ENCODE measurements at regions not wholly inside any gene's neighbourhood (a gene's known extent, or its start where the extent isn't known, plus 50 kb on each side); places are given as distances from the start of the nearest gene placed in this dataset.
"Not testable (repeated sequence)": the region's sequence is repeated elsewhere in the genome, so short reads cannot be mapped to it uniquely, and the experiment has no call there.

DNA sequence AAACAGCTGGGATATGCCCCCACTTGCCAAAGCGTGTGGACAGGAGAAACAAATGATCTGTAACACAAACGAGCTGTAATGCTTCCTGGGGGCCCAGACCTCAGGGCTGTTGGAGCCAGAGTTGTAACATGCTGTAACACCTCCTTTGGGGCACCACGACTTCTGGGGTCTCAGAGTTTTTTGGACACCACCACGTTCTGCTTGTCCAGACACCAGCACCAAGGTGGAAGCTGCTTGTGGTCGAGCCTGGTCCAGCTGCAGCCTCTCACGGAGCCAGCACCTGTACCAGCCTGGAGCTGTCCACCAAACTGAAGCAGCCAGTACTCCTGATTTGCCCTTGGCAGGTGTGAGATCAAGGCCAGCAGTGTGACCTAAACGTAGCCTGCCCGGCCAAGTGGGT is 879.4 kb downstream of the SLC6A15 start:
- no peak for DNase-seq (ENCODE audit: low spot score, unreplicated experiment)
- no peak for TF ChIP-seq CTCF (IDR thresholded peaks at IDR 0.05; ENCODE audit: unreplicated experiment)
- peaks cover 4% of the 10 kb centered on the region for H3K4me1 Mint-ChIP-seq (ENCODE audit: low read depth)
- H3K9me3 Mint-ChIP-seq (ENCODE audit: low read depth), result peaks cover 7% of the 10 kb centered on the region
- no peak overlapping the region for H3K4me3 Mint-ChIP-seq (ENCODE audit: low read depth)
- no peak overlapping the region for H3K27ac Mint-ChIP-seq
- H3K27me3 Mint-ChIP-seq, result peaks cover 13% of the 10 kb centered on the region
- H3K36me3 Mint-ChIP-seq (ENCODE audit: insufficient read depth), result no peaks in the 10 kb centered on the region

DNA sequence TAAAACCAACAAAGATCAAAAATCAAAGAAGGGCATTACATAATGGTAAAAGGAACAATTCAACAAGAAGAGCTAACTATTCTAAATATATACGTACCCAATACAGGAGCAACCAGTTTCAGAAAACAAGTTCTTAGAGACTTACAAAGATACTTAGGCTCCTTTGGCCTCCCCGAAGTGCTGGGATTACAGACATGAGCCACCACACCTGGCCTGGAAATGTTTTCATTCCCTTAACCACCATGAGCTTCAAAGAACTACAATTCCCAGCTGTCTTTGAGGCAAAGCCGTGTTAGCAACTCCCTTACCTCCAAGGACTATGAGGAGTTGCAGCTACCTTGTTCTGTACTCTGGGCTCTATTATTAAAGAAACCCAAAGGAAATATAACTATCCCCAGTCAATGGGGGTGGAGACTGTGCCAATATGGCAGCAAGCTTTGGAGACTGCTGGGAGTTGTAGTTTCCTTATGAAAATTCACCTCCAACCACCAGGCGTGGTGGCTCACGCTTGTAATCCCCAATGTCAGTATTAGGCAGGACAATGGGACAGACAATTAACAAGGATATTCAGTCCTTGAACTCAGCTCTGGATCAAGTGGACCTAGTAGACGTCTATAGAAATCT is 893.9 kb downstream of the SLC6A15 start:
- H3K27me3 Mint-ChIP-seq; H3K4me1 Mint-ChIP-seq (ENCODE audit: low read depth); DNase-seq (ENCODE audit: low spot score, unreplicated experiment); H3K36me3 Mint-ChIP-seq (ENCODE audit: insufficient read depth); H3K4me3 Mint-ChIP-seq (ENCODE audit: low read depth); H3K27ac Mint-ChIP-seq: not testable (repeated sequence)
- H3K9me3 Mint-ChIP-seq (ENCODE audit: low read depth), result peaks cover 29% of the 10 kb centered on the region

DNA sequence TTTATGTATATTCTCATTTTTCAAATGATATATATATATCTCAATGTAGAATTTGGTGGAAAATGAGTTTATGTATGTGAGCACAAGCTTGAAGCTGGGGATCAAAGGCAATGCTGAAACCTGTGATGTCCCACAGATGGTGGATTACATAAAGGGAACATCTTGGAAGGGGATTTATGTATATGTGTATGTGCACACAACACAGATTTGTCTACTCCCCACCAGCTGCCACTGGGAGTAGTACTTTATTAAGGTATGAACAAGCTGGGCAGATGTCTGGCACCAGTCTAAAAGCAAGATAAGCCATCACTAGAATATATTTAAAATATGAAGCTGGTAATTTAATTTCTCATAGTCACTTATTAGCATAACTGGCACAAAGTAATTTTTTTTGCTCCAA is 895.6 kb downstream of the SLC6A15 start:
- Mint-ChIP-seq H3K36me3 (ENCODE audit: insufficient read depth) (peaks cover 2% of the 10 kb centered on the region), H3K4me1 (ENCODE audit: low read depth) (no peaks in the 10 kb centered on the region), H3K27ac (no peak overlapping the region), H3K9me3 (ENCODE audit: low read depth) (peaks cover 30% of the 10 kb centered on the region), H3K4me3 (ENCODE audit: low read depth) (no peak overlapping the region), H3K27me3 (no peaks in the 10 kb centered on the region)
- DNase-seq (ENCODE audit: low spot score, unreplicated experiment), result no peak
- no peak for TF ChIP-seq CTCF (IDR thresholded peaks at IDR 0.05; ENCODE audit: unreplicated experiment)

- Mint-ChIP-seq H3K36me3 (ENCODE audit: insufficient read depth) (no peaks in the 10 kb centered on the region), H3K27me3 (no peaks in the 10 kb centered on the region), H3K4me1 (ENCODE audit: low read depth) (no peaks in the 10 kb centered on the region), H3K4me3 (ENCODE audit: low read depth) (no peak overlapping the region), H3K9me3 (ENCODE audit: low read depth) (no peaks in the 10 kb centered on the region), H3K27ac (no peak overlapping the region)
- no peak for TF ChIP-seq CTCF (IDR thresholded peaks at IDR 0.05; ENCODE audit: unreplicated experiment)
- no peak for DNase-seq (ENCODE audit: low spot score, unreplicated experiment)
These were observed 915.2 kb downstream of the SLC6A15 start for GRCh38 chr12:83997423-83997822.

GRCh38 chr12:83996671-83997070 is 915.9 kb downstream of the SLC6A15 start:
- no peak for TF ChIP-seq CTCF (IDR thresholded peaks at IDR 0.05; ENCODE audit: unreplicated experiment)
- H3K9me3 Mint-ChIP-seq (ENCODE audit: low read depth), result no peaks in the 10 kb centered on the region
- H3K36me3 Mint-ChIP-seq (ENCODE audit: insufficient read depth), result no peaks in the 10 kb centered on the region
- DNase-seq (ENCODE audit: low spot score, unreplicated experiment), result no peak
- no peak overlapping the region for H3K27ac Mint-ChIP-seq
- no peaks in the 10 kb centered on the region for H3K27me3 Mint-ChIP-seq
- H3K4me1 Mint-ChIP-seq (ENCODE audit: low read depth), result no peaks in the 10 kb centered on the region
- no peak overlapping the region for H3K4me3 Mint-ChIP-seq (ENCODE audit: low read depth)

DNA sequence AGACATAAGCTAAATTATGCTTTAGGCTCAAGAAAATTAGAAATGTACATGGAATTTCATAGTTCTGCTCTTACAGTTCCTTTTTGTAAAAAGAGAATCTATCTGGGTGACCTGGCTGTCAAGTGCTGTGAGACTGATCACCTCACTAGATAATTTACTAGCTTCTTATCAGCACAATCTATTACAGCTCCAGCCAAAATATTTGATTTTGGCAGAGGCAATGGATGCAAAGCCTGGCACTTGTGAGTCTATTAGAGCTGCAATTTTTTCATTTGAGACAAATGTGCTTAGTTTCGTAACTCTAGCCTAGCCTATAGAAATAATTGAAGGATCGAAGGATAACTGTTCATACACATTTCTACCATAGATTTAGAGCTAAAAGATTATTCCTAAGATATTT is 927.5 kb downstream of the SLC6A15 start:
- no peak overlapping the region for H3K27ac Mint-ChIP-seq
- DNase-seq (ENCODE audit: low spot score, unreplicated experiment), result no peak
- H3K36me3 Mint-ChIP-seq (ENCODE audit: insufficient read depth), result no peaks in the 10 kb centered on the region
- no peaks in the 10 kb centered on the region for H3K27me3 Mint-ChIP-seq
- no peak overlapping the region for H3K4me3 Mint-ChIP-seq (ENCODE audit: low read depth)
- no peaks in the 10 kb centered on the region for H3K9me3 Mint-ChIP-seq (ENCODE audit: low read depth)
- TF ChIP-seq CTCF (IDR thresholded peaks at IDR 0.05; ENCODE audit: unreplicated experiment), result no peak
- peaks cover under 1% of the 10 kb centered on the region for H3K4me1 Mint-ChIP-seq (ENCODE audit: low read depth)

Data from progenitor cell of endocrine pancreas (in vitro differentiated cells).